ENCODE measurements at regions not wholly inside any gene's neighbourhood (a gene's known extent, or its start where the extent isn't known, plus 50 kb on each side); places are given as distances from the start of the nearest gene placed in this dataset.

DNA sequence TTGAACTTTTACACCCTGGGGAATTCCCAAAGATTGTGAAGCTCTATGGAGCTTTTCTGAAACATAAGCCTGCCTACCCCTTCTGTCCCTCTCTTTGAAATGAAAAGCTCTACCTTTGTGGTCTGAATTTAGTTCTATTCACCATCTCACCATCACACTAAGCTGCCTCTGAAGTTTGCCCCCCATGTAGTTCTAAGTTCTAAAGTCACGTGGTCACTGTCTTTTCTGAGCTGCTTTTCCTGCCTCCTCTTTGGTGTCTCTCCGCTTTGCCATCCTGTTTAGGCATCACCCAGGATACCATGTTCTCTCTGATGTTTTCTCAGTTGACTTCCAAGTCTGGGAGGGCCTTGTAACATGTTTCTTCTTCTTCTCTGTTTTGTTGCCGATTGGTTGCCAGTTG lies 2206.6 kb downstream of the MAT2B start:
- DNase-seq (ENCODE audit: low read depth in 1 of 2, low spot score in 1 of 2), result no peak

DNA sequence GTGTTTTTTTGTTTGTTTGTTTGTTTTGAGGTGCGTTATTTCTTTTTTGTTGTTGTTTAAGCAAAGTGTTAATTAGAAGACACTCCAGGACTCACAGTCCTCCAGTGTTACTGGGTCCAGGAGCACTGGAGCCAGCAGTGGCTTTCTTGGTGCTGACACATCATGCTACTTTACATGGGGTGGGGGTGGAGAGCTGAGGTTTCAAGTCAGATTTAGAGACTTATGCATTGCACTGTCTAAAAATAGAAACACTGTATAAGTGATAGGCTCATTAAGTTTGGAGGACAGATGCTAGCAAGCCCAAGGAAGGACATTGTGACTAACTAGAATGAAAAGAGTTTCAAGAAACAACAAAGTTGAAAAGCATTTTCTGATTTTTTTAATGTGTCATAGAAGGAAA lies 2209.2 kb downstream of the MAT2B start:
- no peak for DNase-seq (ENCODE audit: low read depth in 1 of 2, low spot score in 1 of 2)

DNA sequence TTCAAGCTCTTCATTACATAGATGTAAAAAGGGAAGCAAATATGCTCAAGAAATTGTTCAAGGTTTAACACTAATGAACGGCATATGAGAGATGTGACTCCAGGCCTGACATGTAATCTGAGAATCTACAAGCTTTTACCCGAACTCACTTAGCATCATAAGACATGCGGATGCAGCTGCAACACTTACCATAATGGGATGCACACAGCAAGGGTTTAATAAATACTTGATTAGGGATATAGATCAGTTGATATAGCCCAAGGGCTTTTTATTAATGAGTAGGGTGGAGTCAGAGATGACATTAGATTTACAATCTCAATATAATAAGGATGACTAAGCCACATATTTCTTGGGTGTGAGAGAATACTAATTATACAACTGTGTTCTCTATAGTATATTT lies 2215.5 kb downstream of the MAT2B start:
- no peak for DNase-seq (ENCODE audit: low read depth in 1 of 2, low spot score in 1 of 2)

DNA sequence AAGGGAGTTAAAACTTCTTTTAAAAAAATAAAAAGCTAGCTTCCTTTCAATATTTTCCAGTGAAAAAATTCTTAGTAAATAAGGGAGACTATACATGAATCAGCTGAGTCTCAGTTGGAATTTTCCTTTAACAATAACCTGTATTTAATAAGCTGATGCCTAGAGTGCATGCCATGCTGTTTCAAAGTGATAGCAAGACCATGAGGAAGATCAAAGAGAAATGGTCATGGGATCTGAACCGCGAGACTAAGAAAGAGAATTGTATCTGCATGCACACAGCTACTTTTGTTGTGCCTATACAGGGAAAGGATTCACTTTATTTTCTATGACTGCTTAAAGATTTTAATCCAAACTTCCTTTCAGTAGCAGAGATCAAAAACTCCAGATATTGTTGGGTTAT lies 2217.0 kb downstream of the MAT2B start:
- DNase-seq (ENCODE audit: low read depth in 1 of 2, low spot score in 1 of 2), result no peak

DNA sequence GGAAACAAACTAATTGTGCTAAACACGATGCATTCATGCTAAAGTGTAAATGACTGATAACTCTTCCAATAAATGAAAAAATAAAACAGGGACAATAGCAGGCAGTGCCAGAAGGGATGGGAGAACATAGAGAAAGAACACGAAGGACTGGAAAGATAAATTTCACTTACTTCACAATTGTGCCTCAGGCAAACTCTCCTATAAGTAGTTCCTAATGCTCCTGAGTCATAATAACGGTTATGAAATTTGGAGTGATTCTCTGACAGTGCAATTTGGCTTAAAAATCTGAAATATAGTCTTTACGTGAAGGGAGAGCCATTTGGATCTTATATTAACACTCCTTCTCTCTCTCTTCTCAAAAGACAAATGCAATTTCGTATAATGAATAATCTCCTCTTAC lies 2218.5 kb downstream of the MAT2B start:
- DNase-seq (ENCODE audit: low read depth in 1 of 2, low spot score in 1 of 2), result no peak

DNA sequence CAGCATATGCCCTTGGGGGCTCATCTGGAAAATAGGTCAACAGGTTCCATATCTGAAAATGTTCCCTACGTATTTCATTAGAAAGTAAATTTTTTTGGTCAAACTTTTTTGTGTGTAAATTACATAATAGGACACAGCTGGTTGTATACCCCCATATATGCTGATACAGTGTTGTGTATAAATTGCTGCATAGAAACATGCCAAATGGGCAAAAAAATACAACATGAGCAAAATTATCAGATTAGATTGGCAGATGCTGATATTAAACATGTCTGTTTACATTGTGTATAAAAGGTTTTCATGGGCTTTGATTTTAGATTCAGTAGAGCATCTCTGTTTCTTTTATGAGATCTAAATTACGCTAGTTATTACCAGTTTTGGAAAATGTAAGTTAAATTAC lies 2223.0 kb downstream of the MAT2B start:
- DNase-seq (ENCODE audit: low read depth in 1 of 2, low spot score in 1 of 2), result no peak

DNA sequence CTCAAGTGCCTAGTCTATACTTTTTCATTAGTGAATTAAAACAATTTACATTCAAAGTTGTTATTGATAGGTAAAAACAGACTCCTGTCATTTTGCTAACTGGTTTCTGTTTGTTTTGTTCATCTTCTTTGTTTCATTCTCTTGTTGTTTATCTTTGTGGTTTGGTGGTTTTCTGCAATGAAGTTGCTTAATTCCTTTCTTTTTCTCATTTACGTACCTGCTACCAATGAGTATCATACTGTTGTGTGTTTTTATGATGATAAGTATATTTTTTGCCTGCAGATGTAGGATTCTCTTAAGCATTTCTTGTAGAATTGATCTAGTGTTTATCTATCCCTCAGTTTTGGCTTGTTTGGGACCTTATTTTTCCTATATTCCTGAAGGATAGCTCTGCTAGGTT lies 2230.0 kb downstream of the MAT2B start:
- DNase-seq (ENCODE audit: low read depth in 1 of 2, low spot score in 1 of 2), result no peak

DNA sequence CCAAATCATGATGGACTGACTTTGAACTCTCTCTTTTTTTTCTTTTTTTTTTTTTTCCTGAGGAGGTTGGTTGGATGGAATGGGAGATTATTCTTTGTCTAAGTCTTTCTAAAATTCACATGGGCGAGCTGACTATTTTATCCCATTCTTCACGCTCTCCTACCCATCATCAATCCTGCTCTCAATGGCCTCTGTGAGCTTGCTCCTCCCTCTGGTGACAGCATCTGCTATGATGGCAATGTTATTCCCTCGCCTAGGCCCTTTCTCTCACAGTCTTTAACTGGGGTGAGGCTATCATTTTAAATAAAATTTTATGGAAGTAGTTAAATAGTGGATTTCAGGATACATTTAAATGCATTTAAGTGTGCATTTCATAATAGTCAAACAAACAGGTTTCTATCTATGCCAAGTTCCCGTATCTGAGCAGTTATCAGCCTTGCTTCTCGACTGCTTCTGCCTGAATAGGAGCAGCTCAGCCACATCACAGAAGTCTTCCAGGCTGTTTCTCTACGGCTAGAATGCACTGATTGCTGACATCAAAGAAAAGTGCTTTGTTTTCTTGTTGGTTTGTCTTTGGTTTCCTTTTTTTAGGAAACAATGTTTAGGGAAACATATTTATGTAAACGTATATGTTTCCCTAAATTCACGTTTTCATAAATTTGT lies 2233.8 kb downstream of the MAT2B start:
- no peak for DNase-seq (ENCODE audit: low read depth in 1 of 2, low spot score in 1 of 2)

DNA sequence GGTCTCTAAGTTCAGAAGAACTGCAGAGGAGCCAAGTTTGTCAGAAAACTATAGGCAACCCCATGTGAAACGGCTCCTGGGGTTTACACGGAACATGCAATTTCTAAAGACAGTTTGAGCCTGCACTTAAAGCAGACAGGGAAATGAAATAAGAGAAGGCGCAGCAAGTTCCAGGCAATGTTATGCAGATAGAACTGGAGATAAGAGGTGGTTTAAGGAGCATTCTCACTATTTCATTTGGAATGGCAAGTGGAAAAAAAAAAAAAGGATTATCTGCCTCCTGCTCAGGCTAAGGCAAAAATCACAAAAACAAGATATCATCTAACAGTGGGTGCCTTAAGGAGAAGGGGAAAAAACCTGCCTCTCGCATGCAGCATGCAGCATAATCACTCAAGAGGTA lies 2252.4 kb downstream of the MAT2B start:
- no peak for DNase-seq (ENCODE audit: low read depth in 1 of 2, low spot score in 1 of 2)

DNA sequence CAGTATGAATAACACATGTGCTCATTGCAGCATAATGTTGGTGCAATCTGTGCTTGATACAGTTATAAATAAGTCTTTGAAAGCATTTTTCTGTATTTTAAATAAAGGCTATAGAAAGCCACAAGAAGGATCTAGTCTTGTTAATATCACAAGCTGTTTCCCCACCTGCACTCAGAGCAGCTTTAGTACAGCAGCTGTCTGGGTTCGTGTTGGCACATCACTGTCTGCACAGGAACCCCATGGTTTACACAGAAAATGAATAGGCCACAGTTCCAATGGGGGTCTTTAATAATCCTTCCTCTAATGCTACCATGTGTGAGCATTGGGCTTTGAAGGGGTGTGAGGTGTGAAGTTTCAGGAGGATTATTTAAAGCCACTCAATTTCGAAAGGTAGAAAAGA lies 2269.7 kb downstream of the MAT2B start:
- no peak for DNase-seq (ENCODE audit: low read depth in 1 of 2, low spot score in 1 of 2)

DNA sequence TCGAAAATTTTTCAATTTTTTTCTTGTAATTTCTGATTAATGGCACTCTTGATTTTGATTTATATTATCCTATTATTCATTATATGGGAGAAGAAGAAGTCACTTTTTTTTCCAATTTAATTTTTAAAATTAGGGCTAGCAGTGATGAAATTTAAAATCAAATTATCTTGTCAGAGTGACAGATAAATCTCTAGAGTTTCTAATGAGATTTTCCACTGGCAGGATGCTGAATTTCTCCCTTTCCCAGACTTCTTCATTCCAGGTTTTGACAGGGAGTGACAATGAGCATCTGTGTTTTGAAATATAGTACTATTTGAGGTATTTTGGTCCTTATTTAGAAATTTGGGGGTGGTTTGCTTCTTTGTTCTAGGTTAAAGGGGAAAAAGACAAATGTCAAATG lies 2274.1 kb downstream of the MAT2B start:
- no peak for DNase-seq (ENCODE audit: low read depth in 1 of 2, low spot score in 1 of 2)

DNA sequence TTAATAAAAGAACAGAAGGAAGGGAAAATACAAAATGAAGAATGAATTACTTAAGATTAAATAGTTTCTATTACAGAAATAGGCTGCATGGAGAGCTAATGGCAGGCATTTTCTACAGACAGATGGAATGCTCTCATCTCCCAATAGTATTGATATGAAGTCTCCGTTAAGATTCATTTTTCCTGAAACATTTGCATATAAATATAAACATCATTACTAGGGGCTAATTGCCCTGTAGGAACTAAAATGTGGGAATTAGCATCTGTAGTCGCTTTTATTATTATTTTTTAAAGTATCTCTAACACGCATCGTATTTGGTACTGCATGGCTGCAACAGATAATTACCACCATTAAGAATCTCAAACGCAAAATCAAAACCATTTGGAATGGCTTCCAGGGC lies 2275.5 kb downstream of the MAT2B start:
- DNase-seq (ENCODE audit: low read depth in 1 of 2, low spot score in 1 of 2), result no peak

DNA sequence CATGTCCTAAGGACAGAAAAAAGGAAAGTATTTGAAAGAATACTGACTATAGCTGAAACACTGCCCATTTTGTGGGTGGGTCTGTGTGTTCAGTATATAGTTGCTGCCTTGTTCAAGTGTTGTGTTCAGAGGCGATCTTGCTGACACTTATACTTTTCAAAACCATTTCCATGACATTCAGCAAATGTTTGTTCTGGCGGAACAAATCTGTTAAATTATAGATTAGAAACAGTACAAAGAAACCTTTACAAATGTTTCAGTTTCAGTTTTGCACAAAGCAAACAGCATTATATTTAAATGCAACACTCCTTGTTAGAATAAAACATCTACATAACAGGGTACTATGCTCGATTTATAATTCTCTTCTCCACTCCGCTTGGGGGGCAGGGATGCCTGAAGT lies 2276.3 kb downstream of the MAT2B start:
- DNase-seq (ENCODE audit: low read depth in 1 of 2, low spot score in 1 of 2), result no peak

DNA sequence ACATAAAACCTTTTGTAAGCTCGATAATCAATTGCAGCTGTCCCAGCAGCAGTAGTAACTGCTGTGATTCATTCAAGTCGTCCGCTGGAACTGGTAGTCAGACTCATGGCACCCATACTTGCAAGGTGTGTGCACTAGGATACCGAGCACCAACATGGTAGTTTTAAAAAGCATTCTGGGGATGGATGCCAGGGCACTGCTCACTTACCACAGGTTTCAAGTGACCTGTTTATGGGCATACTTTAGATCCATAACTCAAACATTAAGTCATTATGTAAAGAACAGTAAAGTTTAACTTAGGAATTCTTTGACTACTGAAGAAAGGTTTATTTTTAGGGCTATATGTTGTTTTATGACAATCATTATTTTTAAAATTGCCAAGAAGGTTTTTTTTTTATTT lies 2277.6 kb downstream of the MAT2B start:
- no peak for DNase-seq (ENCODE audit: low read depth in 1 of 2, low spot score in 1 of 2)

DNA sequence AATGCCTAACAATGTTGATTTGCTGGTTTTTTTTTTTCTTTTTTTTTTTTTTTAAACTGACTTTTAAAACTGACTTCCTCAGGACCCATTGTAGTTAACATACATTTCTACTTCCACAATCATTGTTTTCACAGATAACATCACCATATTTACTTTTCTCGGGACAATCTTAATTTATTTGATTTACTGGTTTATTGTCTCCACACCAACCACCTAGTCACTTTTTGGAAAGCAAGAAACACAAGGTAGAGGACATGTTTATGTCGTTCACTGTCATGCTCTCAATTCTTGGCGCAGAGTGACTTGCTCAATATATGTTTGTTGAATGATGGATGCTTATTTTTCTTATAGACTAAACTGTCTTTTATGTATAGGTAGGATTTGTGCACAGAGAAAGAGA lies 2280.7 kb downstream of the MAT2B start:
- DNase-seq (ENCODE audit: low read depth in 1 of 2, low spot score in 1 of 2), result no peak

DNA sequence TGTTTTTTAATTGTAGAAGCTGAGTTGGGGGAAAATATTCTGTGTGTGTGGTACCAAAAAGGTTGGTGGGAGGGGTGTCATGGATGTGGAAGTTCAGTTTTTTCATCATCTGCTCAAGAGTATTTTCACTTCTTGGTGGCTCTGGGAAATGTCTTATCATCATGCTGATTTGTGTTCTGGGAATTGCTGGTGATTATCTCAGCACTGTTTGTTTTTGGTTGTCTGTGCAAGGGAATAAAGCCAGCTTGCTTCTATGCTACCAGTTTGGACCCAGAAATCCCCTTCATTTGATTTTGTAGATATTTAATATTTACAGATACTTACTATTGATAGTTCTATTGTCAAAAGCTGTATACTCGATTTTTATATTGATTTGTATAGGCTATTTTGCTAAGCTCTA lies 2289.7 kb downstream of the MAT2B start:
- no peak for DNase-seq (ENCODE audit: low read depth in 1 of 2, low spot score in 1 of 2)

DNA sequence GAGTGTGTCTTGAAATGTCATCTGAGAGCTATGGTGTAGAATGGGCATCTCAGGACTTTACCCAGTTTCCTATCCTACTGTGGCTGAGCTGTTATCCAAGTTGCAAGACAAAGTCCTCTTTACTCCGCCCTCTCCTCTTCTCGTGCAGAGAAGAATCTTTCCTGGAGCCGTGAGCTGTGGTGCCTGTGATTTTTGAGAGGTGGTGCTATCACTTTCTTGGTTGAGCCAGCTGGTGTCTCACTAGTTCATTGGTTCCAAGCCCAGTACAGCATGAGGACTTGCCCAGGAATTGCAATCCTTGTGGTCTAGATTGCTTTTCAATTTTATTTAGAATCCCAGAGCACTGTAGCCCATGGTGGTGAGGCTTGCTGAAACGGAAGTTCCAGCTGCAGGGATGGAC lies 2300.3 kb downstream of the MAT2B start:
- DNase-seq (ENCODE audit: low read depth in 1 of 2, low spot score in 1 of 2), result no peak

DNA sequence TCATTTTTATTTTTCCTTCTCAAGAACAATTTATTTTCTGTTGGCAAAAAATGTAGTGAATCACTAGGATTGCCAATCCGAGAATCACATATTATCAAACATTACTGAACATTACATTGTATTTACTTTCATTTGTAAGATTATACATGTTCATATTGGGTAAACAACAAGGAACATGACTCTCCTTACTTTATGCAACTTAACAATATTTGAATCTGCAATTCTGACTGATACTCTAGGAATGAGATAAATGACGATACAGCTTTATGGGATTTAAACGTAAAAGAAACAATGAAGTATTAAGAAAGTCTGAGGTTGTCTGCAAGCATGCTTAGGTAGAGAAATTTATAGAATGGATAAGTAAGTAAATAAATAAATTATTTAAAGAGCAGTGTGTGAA lies 2302.9 kb downstream of the MAT2B start:
- DNase-seq (ENCODE audit: low read depth in 1 of 2, low spot score in 1 of 2), result no peak

DNA sequence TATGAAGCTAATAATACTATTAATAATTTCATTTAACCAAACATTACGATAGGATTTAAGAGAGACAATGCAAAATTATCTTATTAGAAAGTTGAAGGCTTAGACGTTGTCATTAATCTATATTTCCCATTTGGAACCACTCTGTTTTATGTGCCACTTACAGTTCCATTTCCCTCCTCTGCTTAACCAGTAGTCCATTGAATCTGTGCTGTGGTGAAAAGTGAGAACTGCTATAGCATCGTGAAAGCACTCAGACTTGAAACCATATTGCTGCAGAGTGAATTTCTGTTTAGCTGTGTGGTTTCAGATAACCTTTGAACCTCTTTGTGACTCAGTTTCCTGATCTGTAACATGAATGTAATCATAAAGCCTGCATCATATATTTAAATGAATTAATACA lies 2304.5 kb downstream of the MAT2B start:
- DNase-seq (ENCODE audit: low read depth in 1 of 2, low spot score in 1 of 2), result no peak

DNA sequence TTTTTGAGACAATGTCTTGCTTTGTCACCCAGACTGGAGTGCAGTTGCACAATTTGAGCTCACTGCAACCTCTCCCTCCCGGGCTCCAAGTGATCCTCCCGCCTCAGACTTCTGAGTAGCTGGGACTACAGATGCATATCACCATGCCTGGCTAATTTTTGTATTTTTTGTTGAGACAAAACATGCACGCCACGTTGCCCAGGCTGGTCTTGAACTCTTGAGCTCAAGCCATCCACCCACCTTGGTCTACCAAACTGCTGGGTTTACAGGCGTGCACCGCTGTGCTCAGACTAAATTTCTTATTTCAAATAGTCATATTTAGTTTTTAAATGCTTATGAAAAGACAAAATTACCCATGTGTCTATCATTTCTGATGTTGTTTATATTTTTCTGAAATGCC lies 2324.1 kb downstream of the MAT2B start:
- DNase-seq (ENCODE audit: low read depth in 1 of 2, low spot score in 1 of 2), result no peak

DNA sequence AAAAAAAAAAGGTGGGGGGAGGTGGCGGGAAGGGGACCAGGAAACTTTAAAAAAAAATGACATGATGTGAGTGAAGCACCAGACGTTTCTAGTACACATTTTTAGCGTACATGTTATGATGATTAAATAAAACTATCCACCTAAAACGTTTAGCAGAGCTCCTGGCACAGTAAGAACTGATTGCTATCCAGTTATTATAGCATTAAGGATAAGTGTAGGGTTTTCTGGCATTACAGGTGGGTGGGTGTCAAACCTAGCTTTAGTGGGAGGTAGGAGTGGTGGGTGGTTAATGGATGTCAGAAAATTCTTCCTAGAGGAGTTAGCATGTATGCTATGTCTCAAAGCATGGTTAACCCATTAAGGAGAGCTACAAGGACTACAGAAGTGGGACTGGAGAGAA lies 2329.5 kb downstream of the MAT2B start:
- no peak for DNase-seq (ENCODE audit: low read depth in 1 of 2, low spot score in 1 of 2)

DNA sequence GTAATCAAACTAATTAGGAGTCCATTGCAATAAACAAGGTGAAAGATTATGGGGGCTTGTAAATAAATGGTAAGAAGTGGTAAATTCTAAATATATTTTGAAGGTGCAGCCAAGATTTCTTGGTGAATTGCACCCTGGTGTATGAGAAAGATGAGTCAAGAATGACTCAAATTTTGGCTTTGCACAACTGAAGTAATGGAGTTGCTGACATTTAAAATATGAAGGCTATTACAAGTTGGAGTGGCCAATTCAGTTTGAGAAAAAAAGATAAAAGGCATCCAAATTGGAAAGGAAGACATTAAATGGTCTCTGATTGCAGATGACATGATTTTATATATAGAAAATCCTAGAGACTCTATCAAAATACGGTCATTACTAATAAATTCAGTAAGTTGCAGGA lies 2330.6 kb downstream of the MAT2B start:
- no peak for DNase-seq (ENCODE audit: low read depth in 1 of 2, low spot score in 1 of 2)

DNA sequence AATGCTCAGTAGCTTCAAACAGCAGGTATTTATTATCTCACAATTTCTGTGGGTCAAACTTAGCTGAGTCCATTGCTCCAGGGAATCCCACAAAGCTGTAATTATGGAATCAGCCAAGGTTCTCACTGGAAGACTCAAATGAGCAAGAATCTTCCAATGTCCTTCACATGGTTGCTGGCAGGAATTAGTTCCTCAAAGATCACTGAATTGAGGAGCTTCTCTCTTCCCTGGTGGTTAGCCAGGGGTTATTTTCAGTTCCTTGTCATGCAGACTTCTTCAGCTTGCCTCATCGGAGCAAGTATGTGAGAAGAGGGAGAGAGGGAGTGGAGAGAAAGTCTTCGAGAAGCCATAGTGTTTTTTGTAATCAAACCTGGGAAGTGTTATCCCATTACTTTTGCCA lies 2331.9 kb downstream of the MAT2B start:
- no peak for DNase-seq (ENCODE audit: low read depth in 1 of 2, low spot score in 1 of 2)

DNA sequence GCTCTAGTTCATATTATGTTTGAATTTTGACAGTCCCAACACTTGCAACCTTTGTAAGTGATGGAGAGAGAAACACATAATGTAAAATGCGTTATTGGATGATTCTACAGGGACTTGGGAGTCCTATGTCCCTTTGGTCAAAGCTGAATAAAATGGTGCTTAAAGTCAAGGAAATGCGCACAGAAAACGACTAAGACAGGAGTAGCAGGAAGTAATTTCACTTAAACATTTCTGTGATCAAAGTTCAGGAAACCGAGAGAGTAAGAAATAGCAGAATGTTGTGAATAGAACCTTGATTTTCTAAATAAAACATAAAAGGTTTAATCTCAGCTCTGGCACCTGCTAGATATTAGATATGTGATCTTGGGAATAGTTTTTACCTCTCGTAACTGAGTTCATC lies 2339.2 kb downstream of the MAT2B start:
- DNase-seq (ENCODE audit: low read depth in 1 of 2, low spot score in 1 of 2), result no peak
